HG02840 (cell line): ENCODE measurements at regions not wholly inside any gene's neighbourhood (a gene's known extent, or its start where the extent isn't known, plus 50 kb on each side); places are given as distances from the start of the nearest gene placed in this dataset.

Source experiments
- ATAC-seq: cut with Tn5 transposase; IDR thresholded peaks from one replicate; pipeline ENCODE4 v1.9.1; 2021; ENCODE audit warnings: mild to moderate bottlenecking, moderate library complexity, moderate number of reproducible peaks; ENCODE audit not compliant: unreplicated experiment, low FRiP score

DNA sequence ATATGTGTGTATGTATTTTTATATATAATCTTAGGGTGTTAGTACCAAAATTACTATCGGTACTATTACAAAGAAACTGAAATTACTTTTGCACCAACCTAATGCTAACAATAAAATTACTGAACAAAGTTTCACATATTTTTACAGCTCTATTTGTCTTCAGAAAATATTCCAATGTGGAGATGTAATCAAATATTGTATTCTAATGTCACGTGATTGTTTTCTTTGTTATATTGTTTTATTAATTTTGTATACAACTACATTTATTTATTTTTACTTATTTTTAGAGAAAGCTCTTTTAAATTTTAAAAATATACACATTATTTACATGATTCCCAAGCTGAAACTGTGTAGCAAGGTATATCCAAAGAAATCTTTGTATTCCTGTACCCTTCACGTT, 227.1 kb upstream of the KLF12 start:
- no peak for ATAC-seq

DNA sequence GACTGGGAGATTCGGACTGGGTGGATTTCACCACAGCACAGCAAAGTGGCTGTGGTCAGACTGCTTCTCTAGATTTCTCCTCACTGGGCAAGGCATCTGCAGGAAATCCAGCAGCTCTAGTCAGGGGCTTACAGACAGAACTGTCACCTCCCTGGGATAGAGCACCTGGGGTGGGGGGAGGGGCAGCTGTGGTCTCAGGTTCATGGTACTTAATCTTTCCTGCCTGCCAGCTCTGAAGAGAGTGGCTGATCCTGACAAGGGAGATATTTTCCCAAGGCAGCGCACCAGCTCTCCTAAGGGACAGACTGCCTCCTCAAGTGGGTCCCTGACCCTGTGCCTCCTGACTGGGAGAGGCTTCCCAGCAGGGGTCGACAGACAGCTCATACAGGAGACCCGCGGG, 212.8 kb upstream of the KLF12 start:
- no peak for ATAC-seq

DNA sequence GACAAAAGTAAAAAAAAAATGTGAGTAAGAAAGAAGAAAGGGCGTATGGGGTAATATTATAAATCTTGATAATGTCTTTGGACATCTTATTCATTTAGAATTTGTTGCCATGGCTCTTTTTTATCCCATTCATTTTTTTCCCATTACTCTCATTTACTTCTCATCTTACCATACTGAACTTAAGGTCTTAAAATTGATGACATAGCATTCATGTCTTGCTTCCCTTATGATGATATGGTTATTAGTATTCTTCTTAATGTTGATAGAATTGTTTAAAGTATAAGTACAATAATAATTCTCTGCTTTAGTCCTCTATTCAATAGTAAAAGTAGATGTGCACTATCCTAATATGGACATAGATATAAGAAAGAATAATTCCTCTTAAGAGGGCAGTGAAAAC, 204.1 kb upstream of the KLF12 start:
- no peak for ATAC-seq

DNA sequence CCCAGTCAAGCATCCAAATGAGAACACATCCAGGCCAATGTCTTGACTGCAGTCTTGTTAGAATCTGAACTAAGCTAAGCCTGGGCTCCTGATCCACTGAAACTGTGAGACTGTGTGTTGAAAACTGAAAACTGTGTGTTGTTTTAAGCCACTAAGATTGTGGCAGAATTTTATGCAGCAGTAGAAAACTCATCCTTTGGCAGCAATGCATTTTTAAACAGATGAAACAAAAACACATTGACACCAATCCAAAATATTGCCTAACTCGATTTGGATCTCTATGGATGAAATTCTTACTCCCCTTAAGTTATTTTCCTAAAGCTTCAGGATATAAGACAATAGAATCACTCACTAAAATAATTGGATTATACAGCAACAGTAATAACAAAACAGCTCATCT, 202.3 kb upstream of the KLF12 start:
- no peak for ATAC-seq

DNA sequence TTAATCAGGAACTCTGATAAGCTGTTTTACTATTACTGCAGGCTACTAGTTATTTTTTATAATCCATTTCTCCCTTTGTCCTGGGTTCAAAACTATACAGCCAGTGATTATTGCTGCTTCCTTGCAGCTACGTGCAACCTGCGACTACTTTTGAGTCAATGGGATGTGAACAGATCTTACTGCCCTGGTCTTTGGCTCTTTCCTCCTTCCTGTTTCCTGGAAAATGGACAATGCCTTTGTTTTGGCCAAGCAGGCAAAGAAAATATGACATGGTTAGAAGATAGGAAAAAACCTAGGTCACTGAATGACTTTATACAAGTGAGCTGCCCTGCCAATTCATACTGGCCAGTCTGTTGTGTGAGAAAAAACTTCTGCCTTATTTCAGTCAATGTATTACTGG, 201.2 kb upstream of the KLF12 start:
- ATAC-seq: no peak

DNA sequence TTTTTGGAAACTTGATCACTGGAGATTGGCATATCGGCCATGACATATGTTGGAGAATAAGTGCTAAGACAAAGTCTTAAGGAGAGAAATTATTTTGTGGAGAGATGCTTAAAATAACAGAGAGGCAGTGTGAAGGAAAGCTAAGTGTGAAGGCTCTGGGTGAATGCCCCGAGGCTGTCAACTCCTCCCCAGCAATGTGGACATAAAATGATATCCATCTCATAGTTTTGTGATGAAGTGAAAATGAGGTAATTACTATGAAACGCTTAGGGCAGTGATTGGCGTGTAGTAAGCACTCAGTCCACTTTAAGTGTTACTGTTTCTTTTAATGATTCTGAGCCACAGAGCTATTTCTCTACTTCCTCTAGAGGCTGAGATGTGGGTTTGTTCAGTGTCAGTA, 195.8 kb upstream of the KLF12 start:
- ATAC-seq: no peak

DNA sequence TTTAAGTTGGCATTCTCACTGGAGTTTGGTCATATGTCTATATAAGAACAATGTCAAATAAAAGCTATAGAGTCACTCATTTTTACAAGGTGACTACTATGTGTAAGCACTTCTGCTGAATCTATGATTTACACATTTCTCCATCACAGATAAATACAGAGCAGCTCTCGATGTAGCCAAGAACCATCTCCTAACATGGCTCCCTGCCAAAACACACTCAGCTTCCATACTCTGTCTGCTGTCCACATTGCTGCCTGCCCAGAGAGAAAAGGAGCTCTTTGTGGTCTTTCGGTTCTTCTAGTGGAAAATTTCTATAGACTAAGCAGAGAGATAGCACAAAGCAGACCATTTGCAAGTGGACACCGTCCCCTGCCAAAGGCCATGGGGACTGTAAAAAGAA, 190.9 kb upstream of the KLF12 start:
- ATAC-seq: no peak

DNA sequence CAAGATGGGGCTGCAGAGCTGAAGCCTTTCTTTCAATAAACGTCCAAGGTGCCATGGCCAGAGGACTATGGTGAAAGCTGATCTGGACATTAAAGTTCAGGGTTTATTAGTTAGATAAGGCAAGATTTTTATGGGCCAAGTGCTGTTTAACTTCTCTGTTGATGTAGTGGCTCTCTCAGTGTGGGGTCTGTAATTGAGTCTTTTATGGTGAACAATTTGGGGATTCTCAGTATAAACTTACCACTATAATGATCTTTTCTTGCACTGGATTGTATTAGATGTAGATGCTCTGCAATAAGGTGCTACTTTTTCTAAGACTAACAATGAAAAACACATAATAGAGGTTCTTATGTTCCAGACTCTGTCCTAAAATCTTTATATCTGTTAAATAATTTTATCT, 190.1 kb upstream of the KLF12 start:
- ATAC-seq: no peak

DNA sequence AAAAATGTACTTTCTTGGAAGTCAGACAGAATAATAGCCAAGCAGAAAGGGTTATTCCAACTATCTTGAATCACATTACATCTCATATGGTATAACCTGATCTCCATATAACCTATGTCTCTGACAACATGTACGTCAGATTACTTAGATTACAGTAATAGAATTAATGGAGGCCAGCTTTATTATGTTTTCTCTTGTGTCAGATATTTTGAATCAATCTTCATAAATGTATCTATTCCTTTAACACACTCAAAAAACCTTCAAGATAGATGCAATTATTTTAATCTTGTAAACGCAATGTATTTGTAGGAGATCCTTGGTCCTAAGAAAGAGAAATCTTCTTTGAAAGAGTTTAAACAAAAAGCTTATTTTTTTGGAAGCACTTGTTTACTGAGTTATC, 188.4 kb upstream of the KLF12 start:
- ATAC-seq: no peak

DNA sequence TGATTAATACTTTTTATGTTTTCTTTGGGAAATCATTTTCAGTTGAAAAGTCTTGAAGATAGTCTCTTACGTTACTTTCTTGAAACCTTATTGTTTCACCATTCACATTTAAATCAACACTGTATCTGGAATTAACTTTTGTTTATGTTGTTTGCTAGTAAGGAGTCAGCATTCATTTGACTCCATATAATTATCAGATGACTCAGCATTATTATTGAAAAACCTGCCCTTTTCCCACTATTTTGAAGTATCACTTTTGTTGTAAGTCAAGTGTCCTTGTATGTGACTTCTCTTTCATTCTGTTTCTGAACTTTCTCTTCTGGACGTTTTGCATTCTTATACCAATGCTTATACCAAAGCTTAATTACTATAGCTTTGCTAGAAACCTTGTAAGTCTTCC, 186.1 kb upstream of the KLF12 start:
- no peak for ATAC-seq

DNA sequence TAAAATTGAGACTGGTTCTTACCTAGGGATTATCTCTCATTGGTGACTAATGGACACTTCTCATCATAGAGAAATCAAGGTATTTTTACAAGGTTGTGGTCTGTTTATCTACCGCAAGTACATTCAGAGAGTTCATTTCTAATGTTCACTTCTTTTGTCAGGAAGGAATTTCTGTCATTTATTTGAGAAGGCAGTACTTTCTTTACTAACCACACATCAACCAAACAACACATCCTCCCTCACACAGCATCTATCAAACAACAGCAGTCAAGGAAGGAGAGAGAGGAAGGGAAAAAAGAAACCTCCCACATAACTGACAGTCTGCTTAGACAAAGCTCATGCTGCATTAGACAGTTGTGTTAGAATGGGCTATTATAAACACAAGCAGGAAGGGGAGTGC, 182.3 kb upstream of the KLF12 start:
- ATAC-seq: no peak

DNA sequence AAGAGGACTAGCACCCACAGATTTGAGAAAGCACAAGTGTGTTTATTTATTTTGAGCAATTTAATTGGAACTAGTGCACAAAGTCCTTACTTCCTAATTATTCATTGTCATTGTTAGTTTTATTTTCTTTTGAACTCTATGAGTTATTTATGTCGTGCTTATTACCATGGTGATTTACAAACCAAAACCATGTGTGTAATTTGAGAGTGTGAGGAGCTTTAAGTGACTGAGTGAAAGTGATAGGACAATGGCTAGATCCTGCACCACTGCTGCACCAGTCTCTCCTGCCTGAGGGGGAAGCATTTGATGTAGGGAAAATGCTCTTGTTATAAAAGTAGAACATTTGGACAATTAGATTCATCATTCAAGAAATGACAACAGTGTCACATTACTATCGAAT, 172.3 kb upstream of the KLF12 start:
- ATAC-seq: no peak

DNA sequence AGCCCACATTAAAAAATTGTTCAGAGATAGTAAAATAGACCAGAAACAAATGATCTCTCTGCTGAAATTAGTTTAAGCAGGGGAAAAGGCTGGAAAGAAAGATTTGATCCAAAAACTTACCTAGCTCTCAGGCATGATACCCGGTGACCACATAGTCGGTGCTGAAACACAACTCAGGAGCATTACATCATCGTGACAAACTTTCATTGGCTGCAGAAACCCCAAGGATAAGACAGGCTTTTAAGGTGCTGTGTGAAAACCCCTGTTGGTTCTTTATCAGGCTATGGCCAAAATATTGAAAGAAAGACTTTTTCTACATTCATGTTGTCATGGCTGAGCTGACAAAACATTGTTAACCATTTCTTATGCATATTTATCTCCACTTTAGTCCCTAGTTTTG, 171.7 kb upstream of the KLF12 start:
- no peak for ATAC-seq

DNA sequence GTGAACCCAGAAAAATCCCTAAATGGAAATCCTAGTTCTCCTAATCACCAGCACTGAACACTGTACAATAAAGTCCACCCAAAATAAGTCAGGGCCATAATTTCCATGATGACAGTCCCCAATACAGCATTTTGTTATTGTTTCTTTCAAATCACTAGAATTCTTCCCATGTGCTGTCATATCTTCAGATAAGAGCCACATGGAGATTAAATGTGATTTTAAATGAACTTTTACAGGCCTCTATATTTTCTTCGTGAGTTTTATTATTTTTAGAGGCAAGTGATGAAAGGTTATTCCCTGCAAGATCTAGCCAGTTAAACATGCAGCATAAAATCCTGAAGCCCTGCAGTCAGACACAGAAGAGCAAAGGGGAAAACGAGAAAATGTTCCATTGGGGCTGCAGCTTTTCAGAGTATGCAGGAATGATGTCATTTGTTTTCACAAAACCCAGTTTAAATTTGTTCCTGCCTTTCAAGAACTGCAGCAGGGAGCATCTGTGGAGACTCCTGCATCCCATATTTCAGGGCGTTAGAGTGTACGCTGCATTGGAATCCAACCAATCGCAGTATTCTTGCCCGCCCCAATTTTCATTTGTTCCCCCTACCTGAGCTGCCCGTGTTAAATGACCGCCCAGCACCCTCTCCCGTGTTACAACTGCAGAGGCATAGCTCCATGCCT, 167.2 kb upstream of the KLF12 start:
- ATAC-seq: no peak

DNA sequence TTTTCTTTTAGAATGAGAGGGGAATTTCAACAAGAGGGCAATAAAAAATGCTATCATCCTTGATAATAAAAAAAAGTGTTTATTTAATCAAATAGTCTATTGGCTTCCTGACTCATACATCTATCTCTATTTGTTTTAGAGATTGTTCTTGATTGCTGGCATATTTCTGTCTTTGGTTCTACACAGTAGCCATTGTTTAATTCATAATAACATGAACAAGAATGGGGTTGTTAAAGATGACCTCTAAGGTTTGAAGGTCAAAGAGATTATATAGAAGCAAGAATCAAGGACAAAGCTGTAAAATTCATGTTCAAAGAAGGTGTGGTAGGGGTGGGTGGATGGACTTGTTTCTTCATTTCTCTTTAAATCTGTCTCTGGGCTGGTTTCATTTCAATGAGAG, 166.0 kb upstream of the KLF12 start:
- ATAC-seq: no peak

DNA sequence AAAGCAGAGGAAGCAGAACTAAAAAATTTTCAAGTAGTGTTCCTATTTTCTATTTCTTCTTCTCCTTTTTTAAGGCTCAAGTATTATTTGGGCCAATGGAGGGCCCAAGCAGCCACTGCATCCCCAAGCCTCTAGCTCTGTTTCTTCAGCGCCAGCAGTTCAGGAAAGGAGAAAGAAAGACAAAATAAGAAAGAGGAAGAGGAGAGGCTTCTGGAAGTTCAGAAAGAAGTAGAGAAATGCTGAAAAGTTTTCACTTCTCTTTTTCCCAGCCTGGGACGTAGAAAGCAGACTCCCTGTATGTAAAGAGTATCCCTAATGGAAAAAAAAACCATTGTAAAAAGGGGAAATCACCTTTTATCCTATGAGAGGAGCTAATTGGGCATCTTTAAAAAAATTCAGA, 165.5 kb upstream of the KLF12 start:
- no peak for ATAC-seq

DNA sequence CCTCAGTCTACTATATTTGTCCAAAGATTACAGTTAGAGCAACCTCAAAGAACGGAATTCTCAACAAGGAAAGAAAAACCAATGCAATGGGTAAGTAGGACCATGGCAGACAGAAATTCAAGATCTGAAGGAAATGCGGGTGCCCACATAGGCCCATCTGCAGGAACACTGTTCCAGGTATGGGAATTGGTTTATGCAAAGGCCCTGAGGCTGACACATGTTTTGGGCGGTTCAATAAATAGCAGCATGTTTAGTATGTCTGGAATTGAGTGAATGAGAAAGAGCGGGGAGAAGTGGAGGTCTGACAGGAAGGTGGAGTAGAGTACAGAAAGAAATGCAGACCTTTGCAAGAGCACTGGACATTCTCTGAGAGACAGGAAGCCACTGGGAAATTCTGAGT, 164.7 kb upstream of the KLF12 start:
- ATAC-seq: no peak

DNA sequence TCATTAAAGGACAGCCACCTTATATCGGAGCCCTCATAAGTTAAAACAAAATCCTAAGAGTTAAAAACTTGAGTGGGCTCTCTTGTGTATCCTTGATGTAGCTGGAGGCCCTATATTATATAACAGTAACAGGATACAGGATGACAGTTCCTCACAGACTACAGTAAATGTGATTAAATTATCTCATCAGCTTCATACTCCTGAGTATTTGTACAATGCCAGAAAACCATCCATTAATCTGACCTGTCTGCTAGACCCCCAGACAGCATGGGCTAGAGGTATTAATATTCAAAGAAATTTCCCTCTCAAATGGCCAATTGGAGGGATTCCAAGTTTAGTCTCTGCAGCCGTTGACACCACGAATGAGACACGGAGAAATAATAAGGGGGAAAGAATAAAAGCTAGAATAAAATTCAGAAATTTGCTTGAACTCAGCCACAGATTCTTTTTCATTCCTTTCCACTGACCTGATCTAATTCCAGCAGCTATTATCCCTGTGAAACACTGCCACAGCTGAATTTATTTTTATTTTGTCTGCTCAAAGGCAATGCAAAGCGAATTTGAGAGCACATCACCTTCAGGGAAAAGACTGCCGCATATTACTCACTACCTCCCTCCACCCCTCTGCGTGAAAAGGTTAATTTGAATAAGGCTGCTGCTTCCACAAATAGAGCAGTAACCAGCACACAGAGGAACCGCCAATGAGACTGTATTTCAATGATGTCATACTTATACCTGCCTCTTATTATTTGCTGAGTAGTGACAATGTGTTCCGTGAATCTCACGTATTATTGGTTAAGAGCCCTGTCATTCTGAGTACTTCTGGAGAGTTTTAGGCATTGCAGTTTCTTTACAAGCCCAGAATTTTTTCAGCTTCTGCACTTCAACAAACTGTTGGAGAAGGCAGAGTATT, 155.9 kb upstream of the KLF12 start:
- ATAC-seq: peak; percentile 82

DNA sequence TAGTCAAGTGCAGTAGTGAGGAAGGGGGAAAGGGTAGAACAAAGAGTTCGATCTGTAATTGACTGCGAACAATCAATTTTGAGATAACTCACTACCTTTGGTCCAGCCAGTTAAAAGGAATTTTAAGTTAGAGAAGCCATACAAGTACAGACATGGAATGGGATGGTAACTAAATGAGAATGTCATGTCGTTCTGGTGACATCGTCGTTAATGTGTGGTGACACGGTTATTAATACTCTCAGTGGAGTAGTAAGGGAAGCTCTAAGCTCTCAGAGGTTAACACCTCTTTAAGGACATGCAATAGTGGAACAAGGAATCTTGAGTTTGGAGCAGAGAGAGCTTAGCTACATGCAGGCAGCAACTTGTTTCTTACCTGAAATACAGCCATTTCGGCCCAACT, 154.9 kb upstream of the KLF12 start:
- no peak for ATAC-seq

DNA sequence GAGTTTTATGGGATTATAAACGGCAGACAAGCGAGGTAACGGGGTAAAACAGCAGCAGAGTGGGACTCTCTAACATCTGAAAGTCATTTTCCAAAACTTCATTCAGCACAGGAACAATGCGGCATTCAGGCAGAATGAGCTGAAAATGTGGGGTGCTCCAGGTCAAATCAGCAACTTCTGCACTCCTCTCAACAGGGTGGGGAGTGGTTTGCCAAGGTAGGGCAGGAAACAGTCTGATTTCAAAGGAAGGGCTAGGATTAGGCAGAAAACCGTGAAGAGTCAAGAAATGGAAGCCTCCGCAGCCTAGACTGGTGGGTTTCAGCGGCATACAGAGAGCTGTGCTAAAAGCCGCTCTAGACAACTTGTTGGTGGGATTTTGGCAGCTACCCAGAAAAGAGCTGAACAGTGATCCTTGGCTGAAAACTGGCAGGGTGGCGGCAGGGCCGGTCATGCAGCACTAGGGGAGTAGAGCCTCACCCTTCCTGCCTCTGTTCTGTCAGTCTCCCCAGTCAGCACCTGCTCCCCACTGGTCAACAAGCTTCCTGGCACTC, 154.2 kb upstream of the KLF12 start:
- no peak for ATAC-seq

DNA sequence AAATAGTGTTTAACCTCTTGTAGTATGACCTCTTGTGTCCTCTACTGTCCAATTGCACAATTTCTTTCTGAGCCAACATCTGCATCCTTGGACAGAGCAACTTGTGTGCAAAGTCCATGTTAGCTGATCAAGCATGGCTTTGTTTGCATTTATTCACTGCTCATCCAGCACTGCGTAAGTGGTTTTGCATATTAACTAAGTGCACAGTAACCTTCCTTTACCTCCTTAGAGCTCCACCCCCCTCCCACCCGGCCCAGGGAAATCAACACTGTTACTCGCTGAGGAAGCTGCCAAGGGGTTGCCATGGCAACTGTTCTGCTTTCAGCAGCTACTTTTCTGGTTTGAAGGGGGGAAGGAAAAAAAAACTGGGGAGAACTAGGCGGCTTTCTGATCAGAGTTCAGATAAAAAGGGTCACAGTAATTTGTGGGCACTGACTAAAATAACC, 153.5 kb upstream of the KLF12 start:
- peak; percentile 40 for ATAC-seq
